OCI-LY7 (cell line): ENCODE measurements at regions not wholly inside any gene's neighbourhood (a gene's known extent, or its start where the extent isn't known, plus 50 kb on each side); places are given as distances from the start of the nearest gene placed in this dataset.

Source experiments
- EZH2phosphoT487 ChIP-seq: fragments of 200-600 bp; sonication (generic); IDR thresholded peaks from 2 replicates; pipeline ENCODE4 v1.6.1; 2018; ENCODE audit warnings: low read depth, borderline replicate concordance, mild to moderate bottlenecking, mixed run types, antibody characterized with exemption, low read length, moderate library complexity, mixed read lengths
- TF ChIP-seq, protein P1 (sequence below): fragments of 200-600 bp; sonication (generic); conservative IDR thresholded peaks from 2 replicates; pipeline ENCODE4 v1.5.1; 2014; ENCODE audit warnings: mild to moderate bottlenecking, antibody characterized with exemption, low read length, moderate library complexity, mixed read lengths

DNA sequence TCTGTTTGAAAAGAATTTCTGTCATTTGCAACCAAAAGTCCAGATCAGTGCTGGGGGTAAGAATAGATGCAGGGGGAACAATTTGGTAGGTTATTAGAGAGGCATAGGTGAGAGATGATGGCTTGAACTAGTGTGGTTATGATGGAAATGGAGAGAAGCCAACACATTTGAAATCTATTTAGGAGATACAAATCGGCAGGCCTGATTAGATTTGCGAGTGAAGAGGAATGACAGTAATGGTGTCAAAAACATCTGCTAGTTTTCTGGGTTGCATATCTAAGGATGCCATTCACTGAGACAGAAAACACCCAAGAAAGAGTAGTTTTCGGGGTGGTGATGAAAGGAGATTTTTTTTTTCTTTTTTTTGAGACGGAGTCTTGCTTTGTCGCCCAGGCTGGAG, 138.1 kb downstream of the LMNTD1 start:
- TF ChIP-seq, protein P1, sequence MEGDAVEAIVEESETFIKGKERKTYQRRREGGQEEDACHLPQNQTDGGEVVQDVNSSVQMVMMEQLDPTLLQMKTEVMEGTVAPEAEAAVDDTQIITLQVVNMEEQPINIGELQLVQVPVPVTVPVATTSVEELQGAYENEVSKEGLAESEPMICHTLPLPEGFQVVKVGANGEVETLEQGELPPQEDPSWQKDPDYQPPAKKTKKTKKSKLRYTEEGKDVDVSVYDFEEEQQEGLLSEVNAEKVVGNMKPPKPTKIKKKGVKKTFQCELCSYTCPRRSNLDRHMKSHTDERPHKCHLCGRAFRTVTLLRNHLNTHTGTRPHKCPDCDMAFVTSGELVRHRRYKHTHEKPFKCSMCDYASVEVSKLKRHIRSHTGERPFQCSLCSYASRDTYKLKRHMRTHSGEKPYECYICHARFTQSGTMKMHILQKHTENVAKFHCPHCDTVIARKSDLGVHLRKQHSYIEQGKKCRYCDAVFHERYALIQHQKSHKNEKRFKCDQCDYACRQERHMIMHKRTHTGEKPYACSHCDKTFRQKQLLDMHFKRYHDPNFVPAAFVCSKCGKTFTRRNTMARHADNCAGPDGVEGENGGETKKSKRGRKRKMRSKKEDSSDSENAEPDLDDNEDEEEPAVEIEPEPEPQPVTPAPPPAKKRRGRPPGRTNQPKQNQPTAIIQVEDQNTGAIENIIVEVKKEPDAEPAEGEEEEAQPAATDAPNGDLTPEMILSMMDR, result no peak
- TF ChIP-seq EZH2phosphoT487, result no peak
